ENCODE measurements at regions not wholly inside any gene's neighbourhood (a gene's known extent, or its start where the extent isn't known, plus 50 kb on each side); places are given as distances from the start of the nearest gene placed in this dataset.

DNA sequence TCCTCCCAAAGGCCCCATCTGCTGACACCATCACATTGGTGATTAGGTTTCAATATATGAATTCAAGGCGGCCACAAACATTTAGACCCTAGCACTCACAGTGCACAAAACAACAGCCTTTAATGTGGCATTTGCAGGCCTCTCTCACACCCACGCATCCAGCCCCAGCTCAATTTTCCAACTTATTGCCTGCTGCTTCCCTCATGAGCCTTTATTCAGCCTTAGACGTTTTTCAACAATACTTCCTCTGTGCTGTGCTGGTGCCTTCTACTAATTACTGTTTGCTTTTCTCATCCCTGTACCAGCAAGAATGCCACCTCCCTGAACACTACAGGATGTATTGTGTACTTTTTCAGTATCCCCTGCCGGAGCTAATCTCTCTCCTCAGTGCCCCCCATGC, 334.6 kb downstream of the GABRB3 start:
- Mint-ChIP-seq H3K9me3 (peaks cover 6% of the 10 kb centered on the region), H3K27ac (no peak overlapping the region)

DNA sequence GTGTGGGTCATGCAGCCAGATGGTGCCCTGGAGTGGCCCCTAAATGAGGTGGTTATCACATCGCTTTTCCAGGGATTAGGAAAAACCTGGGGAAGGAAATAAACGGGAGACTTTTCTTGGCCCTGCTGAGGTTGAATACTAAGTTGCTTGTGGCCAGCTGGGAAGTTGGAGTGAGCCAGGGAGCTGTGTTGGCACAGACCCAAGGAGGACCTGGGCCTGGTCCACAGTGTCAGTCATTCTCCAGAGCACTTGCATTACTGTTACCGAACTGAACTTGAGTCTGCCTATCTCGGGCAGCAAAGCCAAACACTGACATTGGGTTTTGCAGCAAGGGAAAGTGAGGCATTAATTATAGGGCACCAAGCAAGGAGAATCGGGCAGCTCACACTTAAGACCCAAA, 339.0 kb downstream of the GABRB3 start:
- intact Hi-C loops (cut with micrococcal nuclease), result no loop called here
- DNase-seq, result no peak
- POLR2A ChIA-PET, result no interaction called here
- no peak overlapping the region for H3K4me3 Mint-ChIP-seq
- no peaks in the 10 kb centered on the region for H3K4me1 Mint-ChIP-seq (ENCODE audit: low read depth)
- peaks cover 7% of the 10 kb centered on the region for H3K9me3 Mint-ChIP-seq
- CTCF ChIA-PET, result no interaction called here
- no peaks in the 10 kb centered on the region for H3K27me3 Mint-ChIP-seq
- no peaks in the 10 kb centered on the region for H3K36me3 Mint-ChIP-seq
- H3K27ac Mint-ChIP-seq, result no peak overlapping the region

More for the DNA sequence above, 334.6 kb downstream of the GABRB3 start:
- no peaks in the 10 kb centered on the region for H3K27me3 Mint-ChIP-seq
- POLR2A ChIA-PET, result no interaction called here
- CTCF ChIA-PET, result no interaction called here
- intact Hi-C loops (cut with micrococcal nuclease), result no loop called here
- H3K36me3 Mint-ChIP-seq, result no peaks in the 10 kb centered on the region
- H3K4me1 Mint-ChIP-seq (ENCODE audit: low read depth), result no peaks in the 10 kb centered on the region
- DNase-seq, result no peak
- no peak overlapping the region for H3K4me3 Mint-ChIP-seq

DNA sequence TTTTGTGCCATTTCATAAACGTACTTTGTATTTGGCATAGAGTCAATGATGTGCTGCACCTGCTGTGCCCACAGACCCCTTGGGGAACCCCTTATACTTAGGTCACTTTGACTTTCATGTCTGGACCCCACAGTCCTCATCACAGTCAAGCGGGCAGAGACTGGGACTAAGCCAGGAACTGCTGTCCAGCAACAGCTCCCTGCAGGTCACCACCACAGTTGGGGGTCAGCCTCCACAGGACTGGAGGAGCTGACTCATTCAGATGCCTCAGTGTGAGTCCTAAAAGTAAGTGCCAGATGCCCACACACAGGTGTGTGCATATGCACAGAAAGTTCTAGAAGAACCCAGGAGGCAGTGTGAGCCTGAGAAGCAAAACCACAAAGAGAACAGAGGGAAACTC, 339.8 kb downstream of the GABRB3 start:
- H3K4me3 Mint-ChIP-seq, result no peak overlapping the region
- DNase-seq, result no peak
- no peak overlapping the region for H3K27ac Mint-ChIP-seq
- no peaks in the 10 kb centered on the region for H3K27me3 Mint-ChIP-seq
- H3K9me3 Mint-ChIP-seq, result peaks cover 9% of the 10 kb centered on the region
- no peaks in the 10 kb centered on the region for H3K4me1 Mint-ChIP-seq (ENCODE audit: low read depth)
- H3K36me3 Mint-ChIP-seq, result no peaks in the 10 kb centered on the region
- CTCF ChIA-PET, result no interaction called here
- intact Hi-C loops (cut with micrococcal nuclease), result no loop called here
- POLR2A ChIA-PET, result no interaction called here

DNA sequence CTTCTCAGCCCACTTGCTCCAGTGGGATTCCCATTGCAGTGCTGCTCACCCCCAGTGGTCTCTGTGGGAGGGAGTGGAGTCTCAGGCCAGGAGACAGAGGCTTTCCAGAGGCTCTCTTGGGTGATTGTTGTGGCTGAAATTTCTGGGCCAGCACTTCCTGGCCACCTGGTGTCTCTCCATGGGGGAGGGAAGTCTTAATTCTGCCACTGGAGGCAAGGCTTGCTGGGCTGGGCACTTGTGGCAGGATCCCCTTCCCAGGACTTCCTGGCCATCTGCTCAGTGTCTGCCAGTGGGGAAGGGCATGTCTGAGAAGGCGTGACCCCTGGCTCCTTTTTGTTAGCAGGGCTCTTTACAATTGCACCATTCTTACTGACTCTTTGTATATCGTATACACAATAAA, 351.8 kb downstream of the GABRB3 start:
- no peak overlapping the region for H3K27ac Mint-ChIP-seq
- no peaks in the 10 kb centered on the region for H3K4me1 Mint-ChIP-seq (ENCODE audit: low read depth)
- H3K9me3 Mint-ChIP-seq, result peaks cover 6% of the 10 kb centered on the region
- H3K27me3 Mint-ChIP-seq, result no peaks in the 10 kb centered on the region
- ChIA-PET CTCF (no interaction called here), POLR2A (no interaction called here)
- no peak overlapping the region for H3K4me3 Mint-ChIP-seq
- H3K36me3 Mint-ChIP-seq, result no peaks in the 10 kb centered on the region
- intact Hi-C loops (cut with micrococcal nuclease), result no loop called here
- no peak for DNase-seq

DNA sequence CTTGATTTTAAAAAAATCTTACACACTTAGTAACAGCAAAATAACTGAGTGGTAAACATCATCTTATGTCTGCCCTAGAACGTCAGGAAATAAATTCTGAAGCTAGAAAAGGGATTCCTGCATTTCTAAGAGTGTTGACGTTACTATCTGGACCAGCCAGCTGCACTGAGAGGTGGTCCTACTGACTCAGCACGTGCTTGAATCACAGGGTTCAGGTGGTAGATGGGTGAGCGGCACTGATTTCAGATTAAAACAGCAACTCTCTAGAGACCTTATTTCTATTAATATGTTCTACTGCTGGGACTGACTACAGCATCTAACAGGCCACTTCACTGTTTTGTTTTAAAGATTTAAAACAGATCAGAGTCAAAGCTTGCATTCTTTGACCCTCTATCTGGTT, 377.2 kb downstream of the GABRB3 start:
- intact Hi-C loops (cut with micrococcal nuclease), result no loop called here
- no peak overlapping the region for H3K4me3 Mint-ChIP-seq
- ChIA-PET CTCF (no interaction called here), POLR2A (no interaction called here)
- no peaks in the 10 kb centered on the region for H3K36me3 Mint-ChIP-seq
- H3K27ac Mint-ChIP-seq, result no peak overlapping the region
- H3K27me3 Mint-ChIP-seq, result no peaks in the 10 kb centered on the region
- peaks cover 2% of the 10 kb centered on the region for H3K9me3 Mint-ChIP-seq
- DNase-seq, result no peak
- no peaks in the 10 kb centered on the region for H3K4me1 Mint-ChIP-seq (ENCODE audit: low read depth)

DNA sequence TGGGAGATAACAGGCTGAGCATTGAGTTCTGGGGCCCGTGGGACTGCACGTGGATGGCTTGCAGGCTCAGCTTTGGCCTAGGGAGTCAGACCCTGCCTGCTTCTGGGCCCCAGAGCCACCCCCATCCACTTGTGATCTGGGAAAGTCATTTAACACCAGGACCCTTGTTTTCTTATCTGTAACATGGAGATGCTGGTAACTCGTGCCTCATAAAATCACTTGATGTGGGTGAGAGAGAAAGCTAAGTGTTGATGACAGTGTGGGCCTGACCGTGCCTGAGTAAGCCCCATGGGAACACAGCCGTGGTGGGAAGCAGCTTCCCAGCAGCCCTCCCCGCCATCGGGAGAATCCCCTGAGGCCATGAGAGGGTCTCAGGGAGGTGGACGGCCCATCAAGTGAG, 378.1 kb downstream of the GABRB3 start:
- H3K4me3 Mint-ChIP-seq, result no peak overlapping the region
- no peaks in the 10 kb centered on the region for H3K27me3 Mint-ChIP-seq
- no peak overlapping the region for H3K27ac Mint-ChIP-seq
- no peaks in the 10 kb centered on the region for H3K4me1 Mint-ChIP-seq (ENCODE audit: low read depth)
- ChIA-PET CTCF (no interaction called here), POLR2A (no interaction called here)
- no peaks in the 10 kb centered on the region for H3K36me3 Mint-ChIP-seq
- no peak for DNase-seq
- H3K9me3 Mint-ChIP-seq, result peaks cover under 1% of the 10 kb centered on the region
- intact Hi-C loops (cut with micrococcal nuclease), result no loop called here

DNA sequence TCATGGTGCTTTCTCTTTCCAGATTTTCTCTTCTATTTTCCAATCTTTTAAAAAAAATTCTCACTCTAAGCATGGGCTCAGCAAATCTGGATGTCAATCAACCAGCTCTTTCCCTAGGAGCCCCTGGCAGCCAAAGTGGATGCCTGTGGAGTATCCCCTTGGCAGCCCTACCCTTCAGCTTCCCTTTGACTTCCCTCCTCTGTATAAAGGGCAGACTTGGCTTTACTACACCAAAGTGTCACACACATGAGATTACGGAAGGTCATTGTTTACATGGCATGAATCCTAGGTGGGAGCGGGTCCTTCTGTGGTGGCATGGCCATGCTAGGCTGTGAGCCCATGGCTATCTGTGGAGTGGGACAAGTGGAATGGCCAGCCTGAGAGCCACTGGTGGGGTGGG, 379.9 kb downstream of the GABRB3 start:
- H3K4me3 Mint-ChIP-seq, result no peak overlapping the region
- H3K36me3 Mint-ChIP-seq, result no peaks in the 10 kb centered on the region
- H3K4me1 Mint-ChIP-seq (ENCODE audit: low read depth), result no peaks in the 10 kb centered on the region
- no peaks in the 10 kb centered on the region for H3K27me3 Mint-ChIP-seq
- H3K27ac Mint-ChIP-seq, result no peak overlapping the region
- no peak for DNase-seq
- no peaks in the 10 kb centered on the region for H3K9me3 Mint-ChIP-seq
- CTCF ChIA-PET, result no interaction called here
- POLR2A ChIA-PET, result no interaction called here
- intact Hi-C loops (cut with micrococcal nuclease), result no loop called here

DNA sequence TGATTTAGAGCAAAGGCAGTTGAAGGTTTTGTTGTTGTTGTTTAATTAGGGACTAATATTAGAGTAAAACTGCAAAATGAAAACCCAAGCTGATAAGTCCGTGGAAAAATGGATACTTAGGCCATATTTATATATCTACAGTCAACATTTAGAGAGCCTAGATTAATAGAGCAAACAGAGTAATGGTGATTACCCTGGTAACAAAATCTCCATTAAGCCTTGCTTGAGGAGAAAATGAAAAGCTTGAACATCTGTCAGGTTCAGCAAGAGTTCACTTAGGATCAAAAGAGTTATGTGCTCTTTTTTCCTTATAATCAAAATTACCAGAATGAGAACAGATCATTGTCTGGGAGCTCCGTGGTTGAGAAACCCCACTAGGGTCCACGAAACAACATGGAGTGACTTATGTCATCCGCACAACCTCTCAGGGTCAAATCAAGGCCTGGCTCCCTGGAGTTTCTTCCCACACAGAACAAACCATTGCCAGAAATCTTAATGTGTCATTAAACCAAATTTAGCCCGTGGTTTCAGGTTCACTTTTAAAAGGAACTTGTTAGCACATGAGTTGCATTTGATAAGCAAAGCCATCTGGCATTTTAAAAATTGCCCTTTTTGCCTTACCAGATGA, 381.2 kb downstream of the GABRB3 start:
- no peaks in the 10 kb centered on the region for H3K36me3 Mint-ChIP-seq
- intact Hi-C loops (cut with micrococcal nuclease), result no loop called here
- ChIA-PET CTCF (no interaction called here), POLR2A (no interaction called here)
- no peaks in the 10 kb centered on the region for H3K4me1 Mint-ChIP-seq (ENCODE audit: low read depth)
- no peak overlapping the region for H3K27ac Mint-ChIP-seq
- peaks cover 4% of the 10 kb centered on the region for H3K9me3 Mint-ChIP-seq
- H3K4me3 Mint-ChIP-seq, result no peak overlapping the region
- no peaks in the 10 kb centered on the region for H3K27me3 Mint-ChIP-seq
- no peak for DNase-seq

DNA sequence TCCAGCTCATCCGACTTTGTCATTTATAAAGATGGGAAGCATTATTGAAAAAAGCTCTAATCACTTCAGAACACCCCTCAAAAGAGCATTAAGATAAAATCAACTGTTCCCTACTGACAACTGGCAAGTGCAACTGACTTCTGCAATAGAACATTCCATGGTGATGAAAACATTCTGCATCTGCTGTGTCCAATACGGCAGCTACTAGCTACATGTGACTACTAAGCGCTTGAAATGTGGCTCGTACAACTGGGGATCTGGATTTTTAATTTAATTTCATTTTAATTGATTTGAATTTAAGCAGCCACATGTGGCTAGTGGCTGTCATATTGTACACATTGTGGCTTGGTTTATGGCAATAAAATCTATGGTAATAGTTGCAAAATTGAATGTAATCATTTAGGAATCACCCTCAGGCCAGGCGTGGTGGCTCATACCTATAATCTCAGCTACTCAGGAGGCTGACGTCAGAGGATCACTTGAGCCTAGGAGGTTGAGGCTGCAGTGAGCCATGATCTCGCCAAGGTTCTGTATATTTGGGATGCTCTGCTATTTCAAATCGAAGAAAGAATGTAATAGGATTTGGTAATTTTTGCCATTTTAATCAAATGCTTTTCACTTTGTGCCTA, 390.3 kb downstream of the GABRB3 start:
- Mint-ChIP-seq H3K4me3 (no peak overlapping the region), H3K27me3 (no peaks in the 10 kb centered on the region), H3K9me3 (peaks cover 10% of the 10 kb centered on the region), H3K4me1 (ENCODE audit: low read depth) (no peaks in the 10 kb centered on the region), H3K36me3 (no peaks in the 10 kb centered on the region), H3K27ac (no peak overlapping the region)
- CTCF ChIA-PET, result no interaction called here
- DNase-seq, result no peak
- POLR2A ChIA-PET, result no interaction called here
- intact Hi-C loops (cut with micrococcal nuclease), result no loop called here

DNA sequence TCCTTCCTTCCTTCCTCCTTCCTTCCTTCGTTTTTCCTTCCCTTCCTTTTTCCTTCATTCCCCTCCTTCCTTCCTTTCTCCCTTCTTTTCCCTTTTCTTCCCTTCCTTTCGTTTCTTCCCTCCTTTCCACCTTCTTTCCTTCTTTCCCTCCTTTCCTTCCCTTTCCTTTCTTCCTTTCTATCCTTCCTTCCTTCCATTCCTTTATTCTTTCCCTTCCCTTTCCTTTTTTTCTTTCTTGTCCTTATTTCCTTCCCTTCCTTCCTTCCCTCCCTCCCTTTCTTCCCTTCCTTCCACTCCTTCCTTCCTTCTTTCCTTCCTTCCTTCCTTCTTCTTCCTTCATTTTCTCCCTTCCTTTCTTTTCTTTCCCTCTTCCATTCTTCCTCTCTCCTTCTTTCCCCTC, 394.6 kb downstream of the GABRB3 start:
- Mint-ChIP-seq H3K9me3 (peaks cover 26% of the 10 kb centered on the region), H3K4me1 (ENCODE audit: low read depth) (no peaks in the 10 kb centered on the region), H3K27me3 (no peaks in the 10 kb centered on the region), H3K27ac (no peak overlapping the region), H3K36me3 (no peaks in the 10 kb centered on the region), H3K4me3 (no peak overlapping the region)
- CTCF ChIA-PET, result no interaction called here
- POLR2A ChIA-PET, result no interaction called here
- no peak for DNase-seq
- intact Hi-C loops (cut with micrococcal nuclease), result no loop called here

DNA sequence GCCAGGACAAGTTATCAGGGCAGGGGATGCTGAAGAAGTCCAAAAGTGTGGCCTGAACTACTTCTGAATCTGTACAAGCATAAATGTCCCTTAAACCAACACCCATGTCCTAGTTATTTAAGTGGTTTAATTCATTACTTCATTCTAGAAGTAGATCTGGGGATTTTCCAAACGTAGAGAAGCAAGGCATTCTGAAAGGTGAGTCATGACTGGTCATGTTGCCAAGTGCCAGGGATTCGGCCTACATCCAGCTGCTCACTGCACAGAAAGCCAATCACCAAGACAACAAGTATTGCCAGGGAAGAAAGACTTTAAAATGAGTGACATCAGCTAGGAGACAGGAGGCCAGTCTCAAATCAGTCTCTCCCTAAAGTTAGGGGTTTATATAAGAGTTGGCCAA, 396.6 kb downstream of the GABRB3 start:
- ChIA-PET CTCF (no interaction called here), POLR2A (no interaction called here)
- intact Hi-C loops (cut with micrococcal nuclease), result no loop called here
- Mint-ChIP-seq H3K27me3 (no peaks in the 10 kb centered on the region), H3K4me3 (no peak overlapping the region), H3K9me3 (peaks cover 29% of the 10 kb centered on the region), H3K36me3 (no peaks in the 10 kb centered on the region), H3K4me1 (ENCODE audit: low read depth) (no peaks in the 10 kb centered on the region), H3K27ac (no peak overlapping the region)
- DNase-seq, result no peak

DNA sequence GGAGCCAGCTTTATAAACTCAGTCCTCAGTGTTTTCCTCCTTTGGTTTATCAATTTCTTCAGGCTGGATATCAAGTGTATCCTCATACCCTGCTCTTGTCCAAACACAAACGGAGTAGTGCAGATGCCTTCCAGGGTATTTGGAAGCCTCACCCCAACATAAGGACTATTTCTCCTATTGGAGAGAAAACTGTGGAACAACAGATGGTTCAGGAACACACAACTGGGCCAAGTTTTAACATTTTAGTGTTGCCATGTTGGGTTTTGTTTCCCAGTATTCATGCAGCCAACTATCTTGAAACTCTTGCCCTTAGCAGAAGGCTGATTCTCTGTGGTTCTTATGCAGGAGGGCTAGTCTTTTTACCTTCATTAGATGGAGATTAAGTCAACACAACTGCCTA, 398.1 kb downstream of the GABRB3 start:
- no peak for DNase-seq
- Mint-ChIP-seq H3K36me3 (no peaks in the 10 kb centered on the region), H3K4me3 (no peak overlapping the region), H3K9me3 (peaks cover 29% of the 10 kb centered on the region), H3K27me3 (no peaks in the 10 kb centered on the region), H3K4me1 (ENCODE audit: low read depth) (no peaks in the 10 kb centered on the region), H3K27ac (no peak overlapping the region)
- intact Hi-C loops (cut with micrococcal nuclease), result no loop called here
- ChIA-PET CTCF (no interaction called here), POLR2A (no interaction called here)

DNA sequence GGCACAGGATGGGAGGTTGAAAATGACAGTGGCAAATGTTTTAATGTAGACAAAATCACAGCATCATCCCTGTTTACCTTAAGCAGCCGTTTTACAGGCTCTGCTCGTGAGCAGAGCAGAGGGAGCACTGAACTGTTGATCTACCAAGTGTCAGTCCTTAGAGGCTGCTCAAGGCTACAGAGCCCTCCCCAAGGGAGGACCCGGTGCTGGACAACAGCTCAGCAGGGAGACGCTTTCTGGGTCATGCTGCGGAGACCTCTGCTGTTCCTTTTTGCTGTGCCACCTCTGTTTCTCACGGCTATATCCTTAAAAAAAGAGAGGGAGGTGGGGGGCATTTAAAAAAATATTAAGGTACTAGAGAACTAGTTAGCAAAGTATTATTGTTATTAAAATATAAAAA, 400.2 kb downstream of the GABRB3 start:
- Mint-ChIP-seq H3K9me3 (peaks cover 25% of the 10 kb centered on the region), H3K27me3 (no peaks in the 10 kb centered on the region), H3K27ac (no peak overlapping the region), H3K4me1 (ENCODE audit: low read depth) (no peaks in the 10 kb centered on the region), H3K36me3 (no peaks in the 10 kb centered on the region), H3K4me3 (no peak overlapping the region)
- CTCF ChIA-PET, result no interaction called here
- intact Hi-C loops (cut with micrococcal nuclease), result no loop called here
- no peak for DNase-seq
- POLR2A ChIA-PET, result no interaction called here

Data from activated CD4-positive, alpha-beta memory T cell treated with anti-CD3 and anti-CD28 coated beads for 36 hours (primary cell).